Psoas muscle (tissue), 7 donors: ENCODE measurements at regions not wholly inside any gene's neighbourhood (a gene's known extent, or its start where the extent isn't known, plus 50 kb on each side); places are given as distances from the start of the nearest gene placed in this dataset.

Source experiments
- ATAC-seq, 4 donors: fragments of 200-7000 bp; cut with Tn5 transposase; one replicate each; pipeline ENCODE4 v1.9.1; 2020; ENCODE audit warnings: moderate library complexity in 3 of 4, mild to moderate bottlenecking in 2 of 4
- DNase-seq, 2 donors: peaks; one replicate each; pipeline ENCODE4 v3.0.0-alpha.2; 2020
- H3K27ac ChIP-seq: fragments of 200-600 bp; one replicate; pipeline ENCODE4 v1.8.0; 2022
- H3K27me3 ChIP-seq, 3 donors: fragments of 200-600 bp in 1 of 3; one replicate each; pipeline versions ENCODE4 v1.6.1 to v1.8.0; 2013 to 2022; ENCODE audit warnings: low read length in 2 of 3, mild to moderate bottlenecking in 2 of 3, moderate library complexity in 1 of 3; ENCODE audit not compliant: insufficient read depth in 3 of 3
- H3K36me3 ChIP-seq, 2 donors: fragments of 200-600 bp in 1 of 2; one replicate each; pipeline versions ENCODE4 v1.6.1 to v1.8.0; 2013 to 2022; ENCODE audit warnings: low read depth in 1 of 2, mild to moderate bottlenecking in 1 of 2, moderate library complexity in 1 of 2; ENCODE audit not compliant: insufficient read depth in 1 of 2
- H3K4me1 ChIP-seq: fragments of 200-600 bp; one replicate; pipeline ENCODE4 v1.8.0; 2022
- H3K4me3 ChIP-seq: fragments of 200-600 bp; one replicate; pipeline ENCODE4 v1.8.0; 2022; ENCODE audit warnings: mild to moderate bottlenecking
- H3K9me3 ChIP-seq: fragments of 200-600 bp; one replicate; pipeline ENCODE4 v1.8.0; 2022
- CTCF ChIP-seq: fragments of 200-600 bp; IDR thresholded peaks from one replicate; pipeline ENCODE4 v1.8.0; 2022; ENCODE audit warnings: antibody characterized with exemption
- WGBS, 3 donors: extraction: QIAGEN DNeasy Blood & Tissue Kit; methylation state at CpG; one replicate each; pipeline versions ENCODE4 v1.1.6 to v1.1.7; 2013; 5-methylcytosine and 5-hydroxymethylcytosine counted together
- intact Hi-C, 2 donors: fragments of 100-400 bp; cut with DNase I; formaldehyde crosslinking; loops; one replicate each; pipeline versions ENCODE4 v1.11.0 to v1.14.2; 2022
- donor health status: healthy with polysubstance abuse.
- donor health status: DM: no; HTN: no; CAD: no; lungs with moderate emphysema.
- donor health status: Bipolar disorder and iron deficiency.
- donor health status: healthy.
- donor health status: DM: yes; HTN: yes; CAD: no.
- donor health status: DM: no; HTN: no; CAD: no.
- donor health status: DM: yes; HTN: yes; CAD: no.

- no peak overlapping the region for H3K4me3 ChIP-seq
- no peaks in the 10 kb centered on the region for H3K9me3 ChIP-seq
- intact Hi-C loops: no loop called here
- ATAC-seq: no peak
- H3K27me3 ChIP-seq: no peaks in the 10 kb centered on the region
- H3K4me1 ChIP-seq: no peaks in the 10 kb centered on the region
- 77 to 84% (median 82%) methylated on average over 11 of the region's 11 CpGs for WGBS, 3 donors
- no peak overlapping the region for H3K27ac ChIP-seq
- no peak for TF ChIP-seq CTCF
- H3K36me3 ChIP-seq: no peaks in the 10 kb centered on the region
- DNase-seq: no peak
These were observed 189.2 kb upstream of the EXOC2 start for GRCh38 chr6:882084-882598.

- no peaks in the 10 kb centered on the region for H3K9me3 ChIP-seq
- H3K36me3 ChIP-seq: no peaks in the 10 kb centered on the region
- no peak for ATAC-seq
- H3K4me1 ChIP-seq: no peaks in the 10 kb centered on the region
- no peak overlapping the region for H3K27ac ChIP-seq
- DNase-seq: no peak
- WGBS, 3 donors: 84 to 87% (median 85%) methylated on average over 11 of the region's 11 CpGs
- H3K27me3 ChIP-seq: no peaks in the 10 kb centered on the region
- no peak overlapping the region for H3K4me3 ChIP-seq
- no peak for TF ChIP-seq CTCF
- intact Hi-C loops: no loop called here
These were observed 185.2 kb upstream of the EXOC2 start for GRCh38 chr6:878179-878578.

- Histone ChIP-seq H3K36me3 (no peaks in the 10 kb centered on the region), H3K9me3 (no peaks in the 10 kb centered on the region), H3K4me3 (no peak overlapping the region), H3K4me1 (no peaks in the 10 kb centered on the region), H3K27me3 (no peaks in the 10 kb centered on the region), H3K27ac (no peak overlapping the region)
- DNase-seq (no peak), ATAC-seq (no peak)
- no peak for TF ChIP-seq CTCF
- intact Hi-C loops: no loop called here
- 63 to 72% (median 70%) methylated on average over 8 of the region's 8 CpGs for WGBS, 3 donors
These were observed 182.1 kb upstream of the EXOC2 start for GRCh38 chr6:875012-875411.

- Histone ChIP-seq H3K4me1 (no peaks in the 10 kb centered on the region), H3K9me3 (no peaks in the 10 kb centered on the region), H3K27ac (no peak overlapping the region), H3K27me3 (no peaks in the 10 kb centered on the region), H3K36me3 (no peaks in the 10 kb centered on the region), H3K4me3 (no peak overlapping the region)
- TF ChIP-seq CTCF: no peak
- DNase-seq (no peak), ATAC-seq (no peak)
- intact Hi-C loops: no loop called here
- 64 to 79% (median 70%) methylated on average over 10 of the region's 10 CpGs for WGBS, 3 donors
These were observed 179.7 kb upstream of the EXOC2 start for GRCh38 chr6:872570-873125.

GRCh38 chr6:871503-871902 is 178.6 kb upstream of the EXOC2 start:
- H3K27me3 ChIP-seq: no peaks in the 10 kb centered on the region
- H3K9me3 ChIP-seq: no peaks in the 10 kb centered on the region
- intact Hi-C loops: no loop called here
- H3K27ac ChIP-seq: no peak overlapping the region
- 92 to 95% (median 94%) methylated on average over 6 of the region's 6 CpGs for WGBS, 3 donors
- DNase-seq (no peak), ATAC-seq (no peak)
- no peaks in the 10 kb centered on the region for H3K36me3 ChIP-seq
- no peaks in the 10 kb centered on the region for H3K4me1 ChIP-seq
- H3K4me3 ChIP-seq: no peak overlapping the region
- TF ChIP-seq CTCF: no peak
